HepG2 (cell line): ENCODE measurements at regions not wholly inside any gene's neighbourhood (a gene's known extent, or its start where the extent isn't known, plus 50 kb on each side); places are given as distances from the start of the nearest gene placed in this dataset.

Source experiments
- CC2D1A ChIP-seq: sonication (generic); formaldehyde crosslinking; IDR thresholded peaks from 2 replicates; pipeline ENCODE4 v1.8.1; 2023; ENCODE audit warnings: mild to moderate bottlenecking, missing genetic modification reagents
- EZH2 ChIP-seq: conservative IDR thresholded peaks from 2 replicates; pipeline ENCODE4 v1.6.1; 2012; ENCODE audit warnings: mild to moderate bottlenecking, low read depth, low read length, moderate library complexity
- GABPA ChIP-seq, 2 experiments: IDR thresholded peaks; 2 replicates each; pipeline ENCODE4 v1.6.1; 2011 to 2016; ENCODE audit warnings: low read depth in 2 of 2, low read length in 1 of 2, missing biosample characterization in 1 of 2, missing genetic modification characterization in 1 of 2
- NR2C2 ChIP-seq: sonication (generic); formaldehyde crosslinking; IDR thresholded peaks from 2 replicates; pipeline ENCODE4 v1.4.0; 2020; ENCODE audit warnings: missing genetic modification reagents, mild to moderate bottlenecking, moderate library complexity, borderline replicate concordance
- POLR2A ChIP-seq, 2 experiments: IDR thresholded peaks; 2 replicates each; pipeline ENCODE4 v1.6.1; 2011; ENCODE audit warnings: low read depth in 2 of 2, low read length in 2 of 2, mild to moderate bottlenecking in 1 of 2, moderate library complexity in 1 of 2; ENCODE audit not compliant: insufficient read depth in 1 of 2
- ZNF143 ChIP-seq: sonication (generic); formaldehyde crosslinking; IDR thresholded peaks from 2 replicates; pipeline ENCODE4 v1.4.0; 2020; ENCODE audit warnings: missing genetic modification reagents
- ZNF614 ChIP-seq: IDR thresholded peaks from 2 replicates; pipeline ENCODE4 v1.6.1; 2018; ENCODE audit warnings: missing biosample characterization, missing genetic modification reagents, inconsistent platforms, borderline replicate concordance
- TF ChIP-seq, protein P1 (sequence below): IDR thresholded peaks from 2 replicates; pipeline ENCODE4 v1.6.1; 2012; ENCODE audit warnings: inconsistent platforms

DNA sequence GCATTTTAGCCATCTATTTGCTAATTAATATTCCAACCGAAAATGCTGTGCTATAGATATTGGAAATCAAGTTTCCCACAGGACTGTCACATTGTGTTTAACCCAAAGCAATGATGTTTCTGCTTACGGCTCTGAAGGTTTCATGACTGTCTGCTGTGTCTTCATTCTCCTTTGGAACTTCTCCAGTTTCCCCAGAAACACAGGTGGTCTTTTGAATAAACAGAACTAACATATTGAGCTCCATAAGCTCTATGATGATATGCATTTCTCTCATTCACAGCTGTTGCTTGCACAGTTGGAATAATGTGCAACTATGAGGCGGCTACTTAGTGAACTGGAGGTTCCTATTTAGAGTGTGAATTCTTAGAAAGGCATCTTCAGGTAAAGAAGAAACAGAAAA is 266.0 kb upstream of the ID4 start:
- TF ChIP-seq, protein P1, sequence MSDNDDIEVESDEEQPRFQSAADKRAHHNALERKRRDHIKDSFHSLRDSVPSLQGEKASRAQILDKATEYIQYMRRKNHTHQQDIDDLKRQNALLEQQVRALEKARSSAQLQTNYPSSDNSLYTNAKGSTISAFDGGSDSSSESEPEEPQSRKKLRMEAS, result no peak
- no peak for TF ChIP-seq NR2C2
- no peak for TF ChIP-seq CC2D1A (CRISPR knock-in tag)
- no peak for TF ChIP-seq EZH2
- TF ChIP-seq ZNF143 (CRISPR knock-in tag), result no peak
- no peak for TF ChIP-seq ZNF614
- TF ChIP-seq GABPA (IDR thresholded peaks at IDR 0.05; ENCODE audit: low read depth, low read length), result no peak
- no peak for TF ChIP-seq GABPA (CRISPR knock-in tag; IDR thresholded peaks at IDR 0.05; ENCODE audit: low read depth)
- TF ChIP-seq POLR2A (IDR thresholded peaks at IDR 0.05; ENCODE audit: insufficient read depth in 1 of 2, low read depth in 2 of 2, low read length in 2 of 2), result no peak
